GM19025 (cell line): ENCODE measurements at regions not wholly inside any gene's neighbourhood (a gene's known extent, or its start where the extent isn't known, plus 50 kb on each side); places are given as distances from the start of the nearest gene placed in this dataset.
A peak's percentile ranks its signal among the peaks of the same experiment; 100 is the strongest.
"Not testable (repeated sequence)": the region's sequence is repeated elsewhere in the genome, so short reads cannot be mapped to it uniquely, and the experiment has no call there.

Experiments used
- ATAC-seq: cut with Tn5 transposase; IDR thresholded peaks from one replicate; pipeline ENCODE4 v1.9.1; 2021; ENCODE audit warnings: mild to moderate bottlenecking, low read depth, moderate library complexity; ENCODE audit not compliant: unreplicated experiment

GRCh38 chr6:119447921-119448320 lies 98.4 kb upstream of the MAN1A1 start:
- no peak for ATAC-seq

DNA sequence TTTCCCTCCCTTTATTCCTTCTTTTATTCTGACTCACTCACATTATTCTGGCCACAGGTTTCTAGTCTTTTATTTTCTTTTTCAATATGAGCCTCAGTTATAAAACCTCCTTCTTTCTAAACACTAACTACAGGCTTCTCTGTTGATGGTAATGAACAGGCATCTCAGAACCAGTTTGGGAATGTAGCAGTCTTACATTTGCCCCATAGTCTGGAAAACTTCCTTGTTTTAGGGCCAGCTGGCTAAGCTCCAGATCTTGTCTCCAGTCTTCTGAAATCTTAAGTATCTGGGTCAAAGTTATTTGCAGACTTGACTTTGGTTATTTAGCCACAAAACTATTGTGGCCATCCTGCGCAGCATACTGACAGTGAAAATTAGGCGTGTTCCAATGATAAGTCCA lies 97.0 kb upstream of the MAN1A1 start:
- ATAC-seq = no peak

GRCh38 chr6:119446115-119446554 lies 96.6 kb upstream of the MAN1A1 start:
- no peak for ATAC-seq

- no peak for ATAC-seq
Measured at GRCh38 chr6:119445666-119446065, 96.1 kb upstream of the MAN1A1 start.

- peak; percentile 33 for ATAC-seq
Measured at GRCh38 chr6:119444642-119445557, 95.3 kb upstream of the MAN1A1 start.

DNA sequence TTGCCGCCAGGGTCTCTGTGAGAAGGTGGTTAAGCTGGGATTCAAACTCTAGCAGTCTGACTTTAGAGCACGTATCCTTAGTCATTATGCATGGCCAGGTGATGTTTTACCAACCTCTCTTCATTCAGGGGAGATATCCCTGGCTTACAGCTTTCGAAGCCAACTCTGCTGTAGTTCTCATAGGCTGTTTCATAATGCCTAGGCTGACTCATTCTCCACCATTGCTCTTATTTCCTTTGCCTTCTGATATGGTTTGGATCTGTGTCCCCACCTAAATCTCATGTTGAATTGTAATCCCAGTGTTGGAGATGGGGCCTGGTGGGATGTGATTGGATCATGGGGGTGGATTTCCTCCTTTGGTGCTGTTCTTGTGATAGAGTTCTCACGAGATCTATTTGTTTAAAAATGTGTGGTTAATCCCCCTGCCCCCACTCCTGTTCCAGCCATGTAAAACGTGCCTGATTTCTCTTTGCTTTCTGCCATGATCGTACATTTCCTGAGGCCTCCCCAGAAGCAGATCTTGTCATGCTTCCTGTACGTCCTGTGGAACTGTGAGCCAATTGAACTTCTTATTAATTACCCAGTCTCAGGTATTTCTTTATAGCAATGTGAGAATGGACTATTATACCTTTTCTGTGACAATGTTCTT lies 94.6 kb upstream of the MAN1A1 start:
- ATAC-seq = peak; percentile 1

GRCh38 chr6:119442776-119443184 lies 93.2 kb upstream of the MAN1A1 start:
- ATAC-seq = peak; percentile 54

GRCh38 chr6:119440953-119441352 lies 91.4 kb upstream of the MAN1A1 start:
- ATAC-seq = no peak

GRCh38 chr6:119436583-119436982 lies 87.0 kb upstream of the MAN1A1 start:
- ATAC-seq = no peak

DNA sequence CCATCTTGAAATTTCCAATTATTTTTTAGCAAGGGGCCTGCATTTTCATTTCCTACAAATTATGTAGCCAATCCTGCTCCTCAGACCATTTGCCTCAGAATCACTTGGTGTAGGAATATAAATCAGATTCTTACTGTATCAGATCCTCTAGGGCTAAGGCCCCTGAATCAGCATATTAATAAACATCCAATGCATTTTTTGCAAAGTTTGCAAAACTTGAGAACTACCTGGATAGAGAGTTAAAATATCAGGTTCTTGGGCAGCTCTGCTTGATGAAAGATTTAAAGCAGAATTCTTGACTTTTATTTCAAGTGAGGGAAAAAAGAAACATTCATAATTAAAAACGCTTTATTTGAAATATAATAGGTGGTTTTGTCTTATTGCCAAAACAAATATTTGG lies 82.2 kb upstream of the MAN1A1 start:
- ATAC-seq = no peak

- no peak for ATAC-seq
Measured at GRCh38 chr6:119430805-119431204, 81.2 kb upstream of the MAN1A1 start.

GRCh38 chr6:119428633-119429032 lies 79.1 kb upstream of the MAN1A1 start:
- no peak for ATAC-seq

GRCh38 chr6:119426619-119427018 lies 77.1 kb upstream of the MAN1A1 start:
- ATAC-seq = no peak

GRCh38 chr6:119423996-119424395 lies 74.4 kb upstream of the MAN1A1 start:
- ATAC-seq = no peak

GRCh38 chr6:119418084-119418483 lies 68.5 kb upstream of the MAN1A1 start:
- not testable (repeated sequence) for ATAC-seq

DNA sequence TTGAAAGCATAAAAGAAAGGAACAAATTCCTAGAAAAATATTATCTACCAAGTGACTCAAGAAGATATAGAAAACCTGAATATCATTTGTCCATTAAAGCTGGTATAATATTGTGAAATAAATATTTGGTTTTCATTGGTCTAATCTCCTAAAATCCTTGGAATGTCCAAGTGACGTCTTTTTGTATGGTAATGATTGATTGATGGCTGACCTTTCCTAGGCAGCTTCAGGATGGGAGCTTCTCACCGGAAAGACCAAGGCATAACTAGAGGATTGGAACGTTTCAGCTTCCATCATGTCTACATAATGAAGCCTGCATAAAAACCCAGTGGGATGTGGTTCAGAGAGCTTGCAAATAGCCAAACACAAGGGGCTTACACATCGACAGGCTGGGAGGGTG lies 57.6 kb upstream of the MAN1A1 start:
- no peak for ATAC-seq

DNA sequence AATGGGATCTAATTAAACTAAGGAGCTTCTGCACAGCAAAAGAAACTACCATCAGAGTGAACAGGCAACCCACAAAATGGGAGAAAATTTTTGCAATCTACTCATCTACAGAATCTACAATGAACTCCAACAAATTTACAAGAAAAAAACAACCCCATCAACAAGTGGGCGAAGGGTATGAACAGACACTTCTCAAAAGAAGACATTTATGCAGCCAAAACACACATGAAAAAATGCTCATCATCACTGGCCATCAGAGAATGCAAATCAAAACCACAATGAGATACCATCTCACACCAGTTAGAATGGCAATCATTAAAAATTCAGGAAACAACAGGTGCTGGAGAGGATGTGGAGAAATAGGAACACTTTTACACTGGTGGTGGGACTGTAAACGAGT lies 55.6 kb upstream of the MAN1A1 start:
- not testable (repeated sequence) for ATAC-seq
